ENCODE measurements at regions not wholly inside any gene's neighbourhood (a gene's known extent, or its start where the extent isn't known, plus 50 kb on each side); places are given as distances from the start of the nearest gene placed in this dataset.
"Not testable (repeated sequence)": the region's sequence is repeated elsewhere in the genome, so short reads cannot be mapped to it uniquely, and the experiment has no call there.

DNA sequence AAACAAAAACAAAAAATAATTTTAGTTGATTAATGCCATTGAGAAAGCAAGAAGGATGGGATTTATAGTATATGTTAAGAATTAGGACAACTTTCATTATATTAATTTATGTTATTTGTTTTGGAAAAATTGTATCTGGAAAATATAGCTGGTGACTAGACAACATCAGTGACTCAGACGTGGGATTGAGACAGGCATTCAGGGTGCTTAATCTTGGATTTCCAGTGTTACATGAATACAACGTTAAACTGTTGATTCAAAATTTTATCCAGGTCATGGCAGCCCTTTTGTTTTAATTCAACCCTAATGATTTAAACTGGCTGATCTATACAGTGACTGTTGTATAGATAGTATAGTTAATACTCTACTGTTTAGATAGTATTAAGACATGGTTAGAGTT is 827.1 kb upstream of the B3GALT2 start:
- DNase-seq (no peak), ATAC-seq (no peak)
- Histone ChIP-seq H3K27ac (no peak overlapping the region), H3K36me3 (no peaks in the 10 kb centered on the region), H3K4me3 (no peak overlapping the region), H3K9me3 (no peaks in the 10 kb centered on the region), H3K4me1 (no peaks in the 10 kb centered on the region), H3K27me3 (no peaks in the 10 kb centered on the region)
- WGBS, 4 donors, result 80 to 86% (median 85%) methylated on average over 2 of the region's 2 CpGs
- no peak for TF ChIP-seq POLR2A (IDR thresholded peaks at IDR 0.05)
- TF ChIP-seq, protein P1, sequence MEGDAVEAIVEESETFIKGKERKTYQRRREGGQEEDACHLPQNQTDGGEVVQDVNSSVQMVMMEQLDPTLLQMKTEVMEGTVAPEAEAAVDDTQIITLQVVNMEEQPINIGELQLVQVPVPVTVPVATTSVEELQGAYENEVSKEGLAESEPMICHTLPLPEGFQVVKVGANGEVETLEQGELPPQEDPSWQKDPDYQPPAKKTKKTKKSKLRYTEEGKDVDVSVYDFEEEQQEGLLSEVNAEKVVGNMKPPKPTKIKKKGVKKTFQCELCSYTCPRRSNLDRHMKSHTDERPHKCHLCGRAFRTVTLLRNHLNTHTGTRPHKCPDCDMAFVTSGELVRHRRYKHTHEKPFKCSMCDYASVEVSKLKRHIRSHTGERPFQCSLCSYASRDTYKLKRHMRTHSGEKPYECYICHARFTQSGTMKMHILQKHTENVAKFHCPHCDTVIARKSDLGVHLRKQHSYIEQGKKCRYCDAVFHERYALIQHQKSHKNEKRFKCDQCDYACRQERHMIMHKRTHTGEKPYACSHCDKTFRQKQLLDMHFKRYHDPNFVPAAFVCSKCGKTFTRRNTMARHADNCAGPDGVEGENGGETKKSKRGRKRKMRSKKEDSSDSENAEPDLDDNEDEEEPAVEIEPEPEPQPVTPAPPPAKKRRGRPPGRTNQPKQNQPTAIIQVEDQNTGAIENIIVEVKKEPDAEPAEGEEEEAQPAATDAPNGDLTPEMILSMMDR (IDR thresholded peaks at IDR 0.05), result no peak
- intact Hi-C loops (cut with DNase I), result no loop called here

DNA sequence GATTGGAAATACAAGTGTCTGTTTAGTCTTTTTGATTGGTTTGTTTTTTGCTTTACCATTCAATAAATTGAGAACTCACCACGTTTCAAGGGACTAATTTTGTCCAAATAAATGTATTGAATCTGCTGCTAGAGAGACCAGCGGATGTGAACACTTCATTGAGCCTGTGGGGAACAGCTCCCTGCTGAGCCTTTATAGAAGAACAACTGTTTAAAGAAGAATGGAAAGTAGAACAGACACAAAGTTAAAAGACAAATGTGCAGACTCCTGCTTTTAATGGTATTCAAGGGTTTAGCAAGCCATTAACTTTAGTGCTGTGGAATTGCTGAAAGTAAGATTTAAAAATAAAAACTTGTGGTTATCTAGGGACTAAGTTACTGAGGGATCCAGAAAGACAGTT is 817.7 kb upstream of the B3GALT2 start:
- Histone ChIP-seq H3K27ac (no peak overlapping the region), H3K27me3 (no peaks in the 10 kb centered on the region), H3K36me3 (no peaks in the 10 kb centered on the region), H3K9me3 (peaks cover 0 to 4% (median 0%) of the 10 kb centered on the region in 12 donors), H3K4me3 (no peak overlapping the region), H3K4me1 (no peaks in the 10 kb centered on the region)
- intact Hi-C loops (cut with DNase I), result no loop called here
- 67 to 78% (median 71%) methylated on average over 2 of the region's 2 CpGs for WGBS, 4 donors
- ATAC-seq (no peak), DNase-seq (no peak)
- TF ChIP-seq POLR2A (IDR thresholded peaks at IDR 0.05), result no peak
- TF ChIP-seq, protein P1 (IDR thresholded peaks at IDR 0.05), result no peak

GRCh38 chr1:194001726-194002350 is 815.4 kb upstream of the B3GALT2 start:
- H3K27me3 ChIP-seq; H3K36me3 ChIP-seq; ATAC-seq; H3K9me3 ChIP-seq; H3K4me3 ChIP-seq; H3K4me1 ChIP-seq; H3K27ac ChIP-seq; intact Hi-C loops (cut with DNase I): not testable (repeated sequence)
- DNase-seq, result peak in 1 of 5 donors; percentile 56
- WGBS, 4 donors, result 91 to 96% (median 95%) methylated on average over 12 to 33 of the region's 33 CpGs

DNA sequence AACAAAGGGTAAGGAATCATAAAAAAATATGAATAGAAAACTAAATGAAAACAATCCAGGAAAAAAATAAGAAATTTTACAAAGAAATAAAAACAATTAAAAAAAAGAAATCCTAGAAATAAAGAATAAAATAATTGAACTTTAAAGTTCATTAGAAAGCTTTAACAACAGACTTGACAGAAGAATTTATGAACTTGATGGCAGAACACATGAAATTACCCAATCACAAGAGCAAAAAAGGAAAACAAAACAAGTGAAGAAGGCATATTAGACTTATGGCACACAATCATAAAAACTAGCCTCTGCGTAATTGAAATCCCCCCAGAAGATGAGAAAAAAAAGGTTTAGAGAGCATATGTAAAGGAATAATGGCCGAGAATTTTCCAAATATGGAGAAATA is 802.5 kb upstream of the B3GALT2 start:
- intact Hi-C loops (cut with DNase I), result no loop called here
- TF ChIP-seq, protein P1 (IDR thresholded peaks at IDR 0.05), result no peak
- TF ChIP-seq POLR2A (IDR thresholded peaks at IDR 0.05), result no peak
- WGBS, 4 donors, result 36 to 93% (median 74%) methylated on average over 2 of the region's 2 CpGs
- H3K4me1 ChIP-seq, result no peaks in the 10 kb centered on the region
- H3K27ac ChIP-seq, result no peak overlapping the region
- H3K27me3 ChIP-seq, result no peaks in the 10 kb centered on the region
- peaks cover 0 to 48% (median 21%) of the 10 kb centered on the region in 12 donors for H3K9me3 ChIP-seq
- no peak overlapping the region for H3K4me3 ChIP-seq
- H3K36me3 ChIP-seq, result no peaks in the 10 kb centered on the region
- ATAC-seq, result no peak
- DNase-seq, result no peak

DNA sequence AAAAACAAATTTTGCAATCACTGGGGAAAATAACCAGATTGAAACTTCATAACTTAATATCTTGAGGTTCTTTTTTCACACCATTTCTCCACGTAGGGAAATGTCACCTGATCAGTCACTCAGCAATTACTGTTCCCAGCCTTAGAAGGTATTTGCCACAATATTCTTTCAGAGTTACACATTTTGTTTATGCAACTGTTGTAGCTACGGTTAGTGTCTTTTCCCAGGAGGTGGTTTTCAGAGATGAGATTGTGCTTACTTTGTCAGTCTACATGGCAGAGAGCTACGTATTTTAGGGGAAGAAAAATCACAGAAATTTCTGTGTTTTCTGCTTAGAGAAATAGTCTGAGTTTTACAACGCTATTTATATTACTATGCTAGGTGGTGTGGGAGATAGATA is 792.8 kb upstream of the B3GALT2 start:
- Histone ChIP-seq H3K9me3 (peaks cover 0 to 2% (median 0%) of the 10 kb centered on the region in 12 donors), H3K27me3 (no peaks in the 10 kb centered on the region), H3K36me3 (no peaks in the 10 kb centered on the region), H3K4me1 (no peaks in the 10 kb centered on the region), H3K27ac (no peak overlapping the region), H3K4me3 (no peak overlapping the region)
- intact Hi-C loops (cut with DNase I), result loop anchor here in 2 of 10 donors (10.0 kb wide), 1 partner anchor 86 kb away; no protein-coding TSS in a partner anchor
- 45 to 63% (median 52%) methylated on average over 4 of the region's 4 CpGs for WGBS, 4 donors
- DNase-seq, result no peak
- ATAC-seq, result no peak
- TF ChIP-seq, protein P1 (IDR thresholded peaks at IDR 0.05), result no peak
- no peak for TF ChIP-seq POLR2A (IDR thresholded peaks at IDR 0.05)

Data from heart left ventricle (tissue), 16 donors.